ENCODE measurements at regions not wholly inside any gene's neighbourhood (a gene's known extent, or its start where the extent isn't known, plus 50 kb on each side); places are given as distances from the start of the nearest gene placed in this dataset.

DNA sequence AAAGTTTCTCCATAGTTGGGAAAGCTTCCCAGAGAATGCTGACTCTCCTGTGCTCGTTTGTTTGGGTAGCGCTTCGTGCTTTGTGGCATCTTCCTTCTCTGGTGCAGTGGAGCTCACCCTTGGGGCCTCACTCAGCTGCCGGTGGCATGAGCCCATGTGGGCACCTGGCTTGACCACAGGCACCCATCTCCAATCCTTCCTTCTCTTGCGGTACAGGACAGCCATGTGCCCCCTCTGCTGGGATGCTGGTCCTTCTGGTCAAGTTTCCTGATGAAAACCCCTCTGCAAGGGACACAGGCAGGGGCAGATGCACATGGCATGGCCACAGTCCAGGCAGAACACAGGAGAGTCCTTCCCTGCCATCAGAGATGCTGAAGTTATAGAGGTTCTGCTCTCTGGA is 555.9 kb upstream of the HS6ST1 start:
- DNase-seq (ENCODE audit: low spot score): no peak

DNA sequence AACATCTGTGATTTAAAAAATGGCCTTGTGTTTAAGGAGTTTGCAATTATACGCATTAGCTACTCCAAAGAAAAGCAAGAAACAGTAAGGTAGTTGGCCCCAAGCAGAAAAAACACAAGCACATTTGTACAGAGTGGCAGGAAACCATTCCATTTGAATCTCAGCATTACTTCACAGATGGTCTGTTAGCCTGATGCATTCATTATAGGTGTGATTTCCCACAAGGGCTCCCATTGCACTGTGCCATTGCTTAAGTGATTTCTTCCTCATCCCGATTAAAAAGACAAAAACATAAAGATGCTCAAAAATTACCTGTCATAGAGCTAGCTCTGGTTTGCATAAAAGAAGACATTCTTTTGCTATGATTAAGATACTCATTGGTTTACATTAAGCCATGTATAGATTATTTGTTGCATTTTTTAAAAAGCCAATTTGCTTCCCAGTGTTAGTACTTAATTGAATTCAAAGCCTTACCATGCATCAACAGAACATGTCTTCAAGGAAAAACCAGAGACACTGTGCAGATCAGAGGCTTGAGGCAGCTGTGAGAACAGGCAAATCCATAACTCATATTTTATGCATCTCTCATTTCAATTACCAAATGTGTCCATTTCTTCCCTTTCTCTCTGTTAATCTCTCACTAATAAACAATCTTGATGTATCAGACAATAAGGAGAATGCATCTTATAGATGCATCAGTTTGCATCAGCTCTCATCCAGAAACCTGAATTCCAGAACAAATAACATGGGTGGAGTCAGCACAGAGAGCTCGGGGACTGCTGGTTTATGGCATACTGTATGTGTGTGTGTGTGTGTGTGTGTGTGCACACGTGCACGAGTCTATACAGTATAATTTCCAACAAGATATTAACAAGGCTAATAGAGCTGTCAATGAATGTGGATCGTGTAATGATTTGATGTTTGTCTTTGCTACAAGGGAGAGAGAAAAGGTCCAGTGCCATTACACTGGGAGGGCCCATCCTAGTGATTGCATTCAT is 558.6 kb upstream of the HS6ST1 start:
- no peak for DNase-seq (ENCODE audit: low spot score)

DNA sequence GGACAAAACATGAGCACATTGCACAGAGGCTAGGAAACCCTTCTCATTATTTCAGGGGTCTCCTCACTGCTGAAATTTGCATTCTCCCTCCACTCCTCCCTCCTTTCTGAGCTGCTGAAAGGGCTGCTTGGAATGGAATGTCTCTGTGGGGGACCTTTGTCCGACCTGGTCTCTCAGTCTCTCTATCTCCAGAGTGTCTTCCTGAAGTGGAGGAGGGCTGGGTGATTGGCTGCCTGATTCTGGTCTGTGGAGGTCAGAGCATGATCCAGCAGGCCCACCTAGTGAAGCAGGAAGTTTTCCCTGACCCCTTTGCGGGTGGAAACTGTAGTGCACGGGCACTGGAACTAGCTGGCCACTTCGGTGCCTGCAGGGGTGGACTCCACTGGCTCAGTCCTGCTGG is 560.5 kb upstream of the HS6ST1 start:
- DNase-seq (ENCODE audit: low spot score): no peak

DNA sequence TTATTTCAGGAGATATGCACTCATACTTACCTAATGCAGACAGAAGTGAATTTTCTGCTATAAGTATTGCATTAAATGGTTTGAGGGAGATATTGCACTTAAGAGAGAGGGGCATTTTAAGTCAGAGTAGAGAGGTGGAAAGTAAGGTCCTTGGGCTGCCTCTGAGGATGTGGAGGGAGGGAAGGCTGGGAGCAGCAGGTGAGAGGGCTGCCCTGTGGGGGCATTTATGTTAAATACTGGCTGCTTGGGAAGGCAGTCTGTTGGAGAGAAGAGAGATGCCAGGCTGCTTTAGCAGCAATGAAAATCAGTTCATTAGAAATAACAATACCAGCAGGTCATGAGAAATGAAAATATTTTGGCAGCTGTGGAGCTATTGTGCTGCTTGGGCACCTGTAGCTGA is 576.2 kb upstream of the HS6ST1 start:
- DNase-seq (ENCODE audit: low spot score): no peak

DNA sequence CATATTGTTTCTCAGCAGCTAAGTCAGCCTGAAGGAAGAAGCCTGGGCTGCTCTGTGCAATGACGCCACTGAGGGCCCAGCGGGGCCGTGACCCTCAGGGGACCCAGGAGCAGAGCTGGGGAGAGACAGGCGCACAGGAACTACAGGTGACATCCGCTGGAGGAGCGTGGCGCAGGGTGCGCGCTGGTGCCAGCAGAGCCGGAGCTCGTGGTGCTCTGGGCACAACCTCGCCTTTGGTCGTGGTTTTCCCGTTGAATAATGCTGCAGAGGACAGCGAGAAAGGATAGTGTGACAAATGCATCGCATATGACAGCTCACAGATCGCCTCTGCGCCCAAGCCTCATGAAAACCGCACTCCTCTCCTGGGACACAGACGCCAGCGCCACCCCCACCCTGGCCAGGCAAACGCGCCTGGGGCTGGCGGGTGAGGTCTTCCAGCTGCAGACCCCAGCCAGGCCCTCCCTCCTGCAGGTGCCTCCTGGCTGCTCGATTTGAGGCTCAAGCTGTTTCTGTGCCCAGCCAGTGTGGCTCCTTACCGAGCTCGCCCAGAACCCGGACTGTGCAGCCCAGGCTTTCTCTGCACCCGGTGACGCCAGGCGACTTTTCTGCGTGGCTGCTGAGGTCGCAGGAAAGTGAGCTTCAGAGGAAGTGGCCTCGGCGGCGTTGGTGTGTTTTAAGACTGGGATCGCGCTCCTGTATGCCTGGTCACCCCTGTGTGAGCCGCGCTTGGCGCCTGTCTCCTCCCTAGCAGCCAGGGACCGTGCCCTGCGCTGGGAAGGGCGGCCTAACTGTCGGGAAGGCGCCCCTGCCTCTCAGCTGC is 583.1 kb upstream of the HS6ST1 start:
- DNase-seq (ENCODE audit: low spot score): no peak

DNA sequence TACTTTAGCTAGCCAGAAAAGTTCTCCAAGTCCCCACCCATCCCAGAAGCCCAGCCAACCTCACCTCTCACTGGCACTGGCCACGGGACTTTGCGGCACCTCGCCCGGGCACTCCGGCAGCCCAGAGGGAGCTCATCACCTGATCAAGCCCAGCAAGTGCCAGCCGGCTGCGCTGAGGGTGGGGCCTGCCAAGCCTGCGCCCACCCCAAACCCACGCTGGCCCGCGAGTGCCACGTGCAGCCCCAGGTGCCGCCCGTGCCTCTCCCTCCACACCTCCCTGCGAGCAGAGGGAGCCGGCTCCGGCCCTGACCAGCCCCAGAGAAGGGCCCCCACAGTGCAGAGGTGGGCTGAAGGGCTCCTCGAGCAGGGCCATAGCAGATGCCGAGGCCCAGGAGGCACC is 585.0 kb upstream of the HS6ST1 start:
- no peak for DNase-seq (ENCODE audit: low spot score)

DNA sequence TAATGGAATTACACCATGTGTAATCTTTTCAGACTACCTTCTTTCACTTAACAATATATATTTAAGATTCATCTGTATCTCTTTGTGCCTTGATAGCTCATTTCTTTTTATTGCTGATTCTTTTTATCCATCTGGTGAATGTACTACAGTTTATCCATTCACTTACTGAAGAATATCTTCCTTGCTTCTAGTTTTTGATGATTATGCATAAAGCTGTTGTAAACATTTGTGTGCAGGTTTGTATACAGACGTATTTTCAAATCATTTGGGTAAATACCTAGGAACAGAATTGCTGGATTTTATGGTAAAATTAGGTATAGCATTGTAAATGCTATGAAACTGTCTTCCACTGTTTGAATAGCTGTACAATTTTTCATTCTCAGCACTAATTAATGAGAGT is 592.6 kb upstream of the HS6ST1 start:
- no peak for DNase-seq (ENCODE audit: low spot score)

DNA sequence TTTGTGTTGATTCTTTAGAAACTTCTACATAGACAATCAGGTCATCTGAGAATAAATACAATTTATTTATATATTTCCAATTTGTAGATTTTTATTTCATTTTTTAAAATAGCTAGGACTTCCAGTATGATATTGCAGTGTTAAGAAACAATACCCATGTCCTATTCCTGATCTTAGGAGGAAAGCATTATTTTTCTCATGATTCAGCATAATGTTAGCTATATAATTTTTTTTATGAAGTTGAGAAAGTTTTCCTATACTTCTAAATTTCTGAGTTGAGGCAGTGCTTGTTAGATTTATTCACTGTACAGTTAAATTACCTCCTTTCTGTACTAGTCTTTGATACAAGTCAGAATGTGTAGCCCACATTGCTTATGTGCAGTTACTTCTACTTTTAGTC is 595.7 kb upstream of the HS6ST1 start:
- no peak for DNase-seq (ENCODE audit: low spot score)

DNA sequence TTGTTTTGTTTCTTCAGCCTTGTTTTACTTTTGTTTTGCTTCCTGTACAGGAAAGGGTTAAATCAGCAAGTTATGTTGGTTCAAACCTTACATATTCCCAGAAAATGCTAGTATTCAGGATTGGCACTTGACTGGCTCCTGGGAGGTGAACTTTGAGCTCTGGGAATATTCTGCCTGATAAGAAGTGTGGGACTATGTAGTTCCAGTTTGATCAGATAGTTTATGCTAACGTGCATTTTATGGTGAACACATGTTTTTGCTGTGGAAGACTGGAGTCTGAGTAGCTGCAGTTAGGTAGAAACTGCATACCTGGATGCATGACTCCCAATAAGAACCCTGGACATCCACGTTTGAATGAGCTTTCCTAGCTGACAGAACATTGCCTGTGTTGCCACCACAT is 603.1 kb upstream of the HS6ST1 start:
- DNase-seq (ENCODE audit: low spot score): no peak

DNA sequence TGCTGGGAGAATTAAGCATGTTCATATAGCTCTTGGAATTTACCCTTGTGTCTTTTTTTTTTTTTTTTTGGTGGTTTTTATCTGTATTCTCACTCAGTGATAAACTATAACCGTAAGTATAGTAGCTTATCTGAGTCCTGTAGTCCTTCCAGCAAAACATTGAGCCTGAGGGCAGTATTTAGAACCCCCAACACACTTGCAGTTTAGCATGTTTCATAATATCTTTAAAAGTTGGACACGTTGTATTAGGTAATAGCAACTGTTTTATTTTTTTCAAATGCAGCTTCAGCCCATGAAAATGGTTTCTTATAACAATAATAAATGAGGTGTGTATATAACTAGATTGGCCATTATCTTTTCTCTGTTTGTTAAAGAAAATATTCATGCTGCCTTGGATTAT is 603.5 kb upstream of the HS6ST1 start:
- DNase-seq (ENCODE audit: low spot score): no peak

DNA sequence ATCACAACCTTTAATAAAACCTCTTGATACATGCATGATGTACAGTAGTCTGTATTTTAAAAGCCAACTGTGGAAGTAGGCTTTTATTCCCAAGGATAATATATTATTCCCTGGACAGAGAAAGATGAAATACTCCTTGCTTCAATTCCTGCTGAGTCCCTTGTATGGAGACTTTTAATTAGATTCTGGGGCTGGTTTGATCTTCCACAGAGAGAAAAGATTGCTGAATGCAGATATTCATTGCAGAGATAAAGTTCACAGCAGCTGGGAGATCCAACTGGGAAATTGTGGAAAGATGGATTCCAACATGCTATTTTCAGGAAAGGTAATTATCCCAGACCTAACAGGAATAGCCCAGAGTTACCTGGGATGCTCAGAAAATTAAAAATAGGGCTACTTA is 607.0 kb upstream of the HS6ST1 start:
- no peak for DNase-seq (ENCODE audit: low spot score)

DNA sequence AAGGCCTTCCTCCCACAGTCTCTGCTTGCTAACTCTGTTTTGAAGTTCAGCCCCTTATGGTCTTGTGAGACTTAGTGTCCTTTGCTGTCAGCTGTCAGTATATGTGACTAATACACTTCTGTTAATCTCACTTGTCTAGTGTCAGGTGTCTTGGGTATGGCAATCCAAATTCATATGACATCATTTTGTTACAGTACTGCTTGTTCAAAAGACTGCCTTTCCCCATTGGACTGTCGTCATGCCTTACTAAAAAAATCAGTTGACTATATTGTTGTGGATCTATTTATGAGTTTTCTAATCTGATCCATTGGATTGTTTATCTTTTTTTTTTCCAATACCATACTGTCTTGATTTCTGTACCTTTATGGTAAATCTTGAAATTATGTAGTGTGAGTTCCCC is 611.4 kb upstream of the HS6ST1 start:
- no peak for DNase-seq (ENCODE audit: low spot score)

DNA sequence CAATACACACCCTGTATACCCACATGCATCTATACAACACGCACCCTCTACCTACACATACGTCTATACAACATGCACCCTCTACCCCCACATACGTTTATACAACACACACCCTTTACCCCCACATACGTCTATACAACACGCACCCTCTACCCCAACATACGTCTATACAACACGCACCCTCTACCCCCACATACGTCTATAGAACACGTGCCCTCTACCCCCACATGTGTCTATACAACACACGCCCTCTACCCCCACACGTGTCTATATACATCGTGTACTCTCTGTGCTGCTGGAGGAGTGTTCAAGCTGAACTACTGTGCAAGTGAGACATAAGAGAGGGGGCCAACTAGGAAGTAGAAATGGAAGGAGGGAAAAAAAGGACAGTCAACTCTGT is 621.7 kb upstream of the HS6ST1 start:
- no peak for DNase-seq (ENCODE audit: low spot score)

DNA sequence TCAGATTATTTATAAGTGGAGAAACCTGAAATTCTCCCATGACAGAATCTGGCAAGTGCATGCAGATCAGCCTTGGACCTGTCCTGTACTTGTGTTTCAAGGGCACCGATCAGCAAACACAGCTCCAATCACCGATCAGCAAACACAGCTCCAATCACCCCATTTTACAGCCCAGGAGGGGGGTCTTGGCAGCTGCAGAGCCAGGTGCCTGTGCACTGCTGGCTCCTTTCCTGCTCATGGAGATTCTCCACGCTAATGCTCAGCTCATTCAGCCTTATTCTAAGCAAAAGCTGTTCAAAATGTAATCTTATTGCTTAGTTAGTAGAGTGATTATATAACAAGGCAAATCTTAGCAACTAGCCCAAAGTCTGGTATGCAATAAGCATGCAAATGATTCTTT is 623.1 kb upstream of the HS6ST1 start:
- DNase-seq (ENCODE audit: low spot score): no peak

DNA sequence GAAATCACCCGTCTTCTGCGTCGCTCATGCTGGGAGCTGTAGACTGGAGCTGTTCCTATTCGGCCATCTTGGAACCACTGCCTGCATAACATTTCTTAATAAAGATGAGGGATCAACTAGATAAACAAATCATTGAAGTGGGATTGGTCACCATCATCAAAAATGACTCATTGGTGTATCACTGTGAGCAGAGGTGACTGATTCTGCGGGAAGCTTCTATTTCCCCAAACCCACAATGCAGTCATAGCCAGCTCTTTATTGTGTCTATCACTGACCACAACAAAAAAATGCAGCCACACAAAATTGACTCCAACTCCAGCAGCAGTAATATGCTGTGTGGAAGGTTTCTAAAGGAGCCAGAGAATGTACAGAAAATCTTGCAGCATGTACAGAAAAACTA is 630.7 kb upstream of the HS6ST1 start:
- DNase-seq (ENCODE audit: low spot score): no peak

DNA sequence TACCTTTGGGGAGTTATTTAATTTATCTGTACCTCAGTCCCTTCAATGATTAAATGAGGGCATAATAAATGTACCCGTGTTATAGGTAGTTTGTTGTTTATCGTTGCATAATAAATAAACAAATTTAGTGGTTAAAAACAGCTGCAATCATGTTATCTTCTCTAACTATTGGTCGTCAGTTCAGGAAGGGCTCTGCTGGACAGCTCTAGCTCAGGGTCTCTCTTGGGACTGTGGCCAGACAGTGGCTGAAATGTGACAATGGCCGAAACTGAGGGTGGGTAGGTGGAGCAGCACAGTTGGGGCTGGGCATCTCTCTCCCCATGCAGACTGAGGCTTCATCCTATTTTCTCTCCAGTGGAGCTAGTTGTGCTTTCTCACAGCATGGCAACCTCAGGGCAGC is 632.1 kb upstream of the HS6ST1 start:
- no peak for DNase-seq (ENCODE audit: low spot score)

DNA sequence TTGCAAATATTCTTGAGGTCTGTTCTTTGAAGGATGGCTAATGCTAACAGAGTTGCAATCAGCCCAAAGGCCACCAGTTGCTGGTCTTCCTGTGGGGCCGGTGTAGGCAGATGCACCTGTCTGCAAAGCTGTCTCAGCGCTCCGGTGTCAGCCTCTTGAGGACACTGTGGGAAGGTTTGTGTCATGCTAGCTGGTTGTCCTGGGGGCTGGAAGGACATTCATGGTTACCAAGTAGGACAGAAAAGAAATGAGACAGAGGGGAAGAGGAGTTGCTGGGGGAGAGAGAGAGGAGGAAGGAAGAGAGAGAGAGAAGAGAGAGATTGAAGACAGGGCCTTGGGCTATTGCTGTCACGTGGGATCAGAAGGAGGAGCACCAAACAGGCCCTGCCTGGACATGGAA is 639.6 kb upstream of the HS6ST1 start:
- no peak for DNase-seq (ENCODE audit: low spot score)

DNA sequence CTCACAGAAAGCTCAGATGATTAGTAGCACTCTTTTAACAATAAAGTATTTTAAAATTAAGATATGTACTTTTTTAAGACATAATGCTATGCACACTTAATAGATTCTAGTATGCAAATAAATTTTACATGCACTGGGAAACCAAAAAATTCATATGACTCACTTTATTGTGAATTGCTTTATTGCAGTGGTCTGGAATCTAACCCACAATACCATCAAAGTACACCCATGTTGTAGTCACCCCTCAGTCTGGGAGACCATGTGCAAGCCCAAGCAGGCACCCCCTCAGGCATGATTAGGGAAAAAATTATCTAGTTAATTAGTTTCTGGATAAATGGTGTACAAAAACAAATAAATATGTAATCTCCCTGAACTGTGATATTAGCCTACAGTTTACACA is 649.0 kb upstream of the HS6ST1 start:
- DNase-seq (ENCODE audit: low spot score): no peak

DNA sequence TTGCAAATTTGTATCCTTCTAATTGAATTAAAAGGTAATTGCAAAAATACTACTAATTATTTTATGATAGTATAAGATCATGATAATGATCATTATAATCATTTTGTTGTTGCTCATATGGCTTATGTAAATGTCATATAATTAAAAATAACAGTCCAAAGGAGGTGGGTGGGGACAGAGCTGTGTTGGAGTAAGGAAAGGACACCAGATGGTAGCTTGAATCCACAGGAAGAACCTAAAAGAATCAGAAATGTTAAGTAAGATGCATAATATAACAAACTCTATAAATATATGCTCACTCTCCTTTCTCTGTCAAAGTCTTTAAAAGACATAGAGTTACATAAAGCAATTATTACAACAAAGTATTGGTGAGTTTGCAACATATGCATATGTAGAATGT is 650.7 kb upstream of the HS6ST1 start:
- DNase-seq (ENCODE audit: low spot score): no peak

DNA sequence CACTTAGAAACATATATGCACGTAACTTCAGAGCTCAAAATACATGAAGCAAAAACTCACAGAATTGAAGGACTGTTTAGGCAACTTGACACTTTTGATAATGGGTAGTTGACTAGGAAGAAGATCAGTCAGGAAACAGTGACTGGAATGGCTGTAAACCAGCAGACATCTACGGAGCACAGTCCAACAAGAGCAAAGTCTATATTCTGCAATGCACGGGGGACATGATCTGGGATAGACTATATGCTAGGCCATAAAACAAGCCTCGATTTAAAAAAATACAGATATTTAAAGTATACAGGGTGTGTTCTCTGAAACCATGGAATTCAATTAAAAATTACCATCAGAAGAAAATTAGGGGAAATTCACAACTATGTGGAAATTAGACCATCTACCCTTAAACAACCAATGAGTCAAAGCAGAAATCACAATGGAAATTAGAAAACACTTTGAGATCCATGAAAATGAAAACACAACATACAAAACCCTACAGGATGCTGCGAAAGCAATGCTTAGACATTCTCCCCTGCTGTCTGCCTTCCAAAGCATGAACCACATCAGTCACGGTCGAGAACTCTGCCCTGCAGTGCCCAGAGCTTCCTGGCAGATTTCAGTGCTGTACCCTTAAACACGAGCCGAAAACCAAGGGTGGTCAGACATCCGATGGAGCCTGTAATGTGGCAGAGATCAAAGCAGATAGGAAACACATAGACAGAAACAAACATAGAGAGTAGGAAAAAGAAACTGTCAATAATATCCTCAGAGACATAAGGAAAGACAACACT is 651.9 kb upstream of the HS6ST1 start:
- DNase-seq (ENCODE audit: low spot score): no peak

DNA sequence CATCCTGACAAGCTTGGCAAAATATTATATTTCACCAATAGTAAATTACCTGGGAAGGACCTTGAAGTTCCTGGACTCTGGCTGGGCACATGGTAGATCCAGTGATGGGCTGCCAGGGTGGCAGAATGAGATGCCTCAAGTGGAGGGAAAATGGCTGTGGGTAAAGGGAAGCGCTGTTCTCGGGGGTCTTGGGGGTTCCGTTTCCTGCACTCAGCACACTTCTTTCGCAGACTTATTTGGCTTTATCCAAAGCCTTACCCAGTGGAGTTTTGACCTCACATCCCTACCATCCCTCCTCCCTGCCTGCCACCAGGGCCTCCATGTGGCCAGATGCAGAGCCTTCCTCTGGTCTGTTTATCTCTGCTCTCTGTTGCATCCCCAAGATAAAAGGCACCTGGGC is 654.9 kb upstream of the HS6ST1 start:
- no peak for DNase-seq (ENCODE audit: low spot score)

DNA sequence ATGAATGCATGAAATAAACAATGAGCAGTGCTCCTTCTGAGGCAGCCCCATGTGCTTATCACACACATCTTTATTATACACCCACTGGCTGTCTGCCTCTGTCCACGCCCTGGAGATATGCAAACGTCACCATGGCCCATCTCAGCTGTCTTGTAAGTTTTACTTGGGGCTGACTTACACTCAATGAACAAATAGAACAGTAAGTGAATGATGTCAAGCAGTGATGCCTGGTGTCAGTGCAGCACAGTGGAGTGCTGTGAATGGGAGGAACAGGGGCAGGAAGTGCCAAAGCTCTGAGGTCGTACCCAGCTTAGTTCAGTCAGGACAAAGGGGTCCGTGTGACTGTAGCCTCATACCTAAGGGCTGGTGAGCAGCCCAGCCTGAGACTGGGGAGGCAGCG is 659.5 kb upstream of the HS6ST1 start:
- no peak for DNase-seq (ENCODE audit: low spot score)

DNA sequence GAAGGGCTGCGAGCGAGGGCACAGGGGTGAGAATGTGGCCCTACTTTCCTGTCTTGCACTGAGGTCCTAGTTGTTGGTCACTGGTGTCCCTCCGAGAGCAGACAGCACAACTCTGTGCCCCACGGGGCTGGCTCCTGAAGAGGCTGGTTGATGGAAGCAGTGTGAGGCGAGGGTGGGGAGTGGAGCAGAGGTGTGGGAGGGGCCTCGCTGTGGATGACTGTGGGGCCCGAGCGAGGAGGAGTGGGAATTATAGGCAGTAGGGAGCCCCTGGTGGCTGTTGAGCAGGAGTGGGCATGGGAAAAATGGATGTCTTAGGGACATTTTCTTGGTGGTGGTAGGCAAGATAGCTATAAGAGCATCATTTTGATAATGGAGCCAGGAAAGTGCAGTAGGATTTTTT is 660.5 kb upstream of the HS6ST1 start:
- DNase-seq (ENCODE audit: low spot score): no peak
